PC-9 (cell line): ENCODE measurements at regions not wholly inside any gene's neighbourhood (a gene's known extent, or its start where the extent isn't known, plus 50 kb on each side); places are given as distances from the start of the nearest gene placed in this dataset.

Experiments
- CTCF ChIP-seq: fragments of 200-600 bp; sonication (generic); conservative IDR thresholded peaks from 2 replicates; pipeline ENCODE4 v1.6.1; 2017; ENCODE audit warnings: mixed run types, antibody characterized with exemption, mild to moderate bottlenecking, moderate library complexity
- EZH2 ChIP-seq: fragments of 200-600 bp; sonication (generic); IDR thresholded peaks from 2 replicates; pipeline ENCODE4 v1.8.0; 2017; ENCODE audit warnings: antibody characterized with exemption, low read depth

- no peak for TF ChIP-seq CTCF
- TF ChIP-seq EZH2 = no peak
Measured at GRCh38 chr2:30372826-30373225, 74.2 kb upstream of the LCLAT1 start.
